ENCODE measurements at regions not wholly inside any gene's neighbourhood (a gene's known extent, or its start where the extent isn't known, plus 50 kb on each side); places are given as distances from the start of the nearest gene placed in this dataset.

DNA sequence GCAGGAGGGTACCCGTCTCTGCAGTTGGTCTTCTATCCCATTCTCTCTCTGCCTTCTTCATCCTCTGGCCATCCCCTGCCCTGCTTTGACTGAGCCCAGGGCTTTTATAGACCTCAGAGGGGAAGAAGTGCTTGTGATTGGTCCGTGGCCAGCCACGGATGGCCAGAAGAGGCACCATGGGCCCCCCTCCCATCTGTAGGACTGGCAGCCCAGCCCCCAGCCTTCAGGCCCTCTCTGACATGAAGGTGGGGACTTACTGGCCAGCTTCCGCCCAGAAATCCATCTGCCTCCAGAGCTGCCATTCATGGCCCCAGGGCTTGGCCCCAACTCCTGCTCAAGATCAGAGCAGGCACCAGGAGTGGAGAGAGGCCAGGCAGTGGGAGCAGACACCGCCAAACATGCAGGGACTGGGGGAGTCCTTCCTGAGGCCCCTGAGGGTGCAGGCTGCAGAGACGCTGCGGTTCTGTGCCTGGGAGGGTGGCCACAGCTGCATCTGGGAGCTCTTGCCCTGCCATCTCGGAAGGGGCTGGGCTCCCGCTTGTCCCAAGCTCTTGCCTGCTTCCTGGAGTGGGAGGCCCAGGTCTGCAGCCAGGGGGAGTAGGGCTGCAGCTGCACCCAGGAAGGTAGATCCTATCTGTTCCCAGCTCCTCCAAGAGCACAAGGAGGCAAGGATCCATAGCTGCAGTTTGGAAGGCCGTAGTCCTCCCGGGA lies 698.6 kb upstream of the B3GALT2 start:
- TF ChIP-seq EZH2 (IDR thresholded peaks at IDR 0.05; ENCODE audit: low read depth), result no peak
- TF ChIP-seq, protein P1, sequence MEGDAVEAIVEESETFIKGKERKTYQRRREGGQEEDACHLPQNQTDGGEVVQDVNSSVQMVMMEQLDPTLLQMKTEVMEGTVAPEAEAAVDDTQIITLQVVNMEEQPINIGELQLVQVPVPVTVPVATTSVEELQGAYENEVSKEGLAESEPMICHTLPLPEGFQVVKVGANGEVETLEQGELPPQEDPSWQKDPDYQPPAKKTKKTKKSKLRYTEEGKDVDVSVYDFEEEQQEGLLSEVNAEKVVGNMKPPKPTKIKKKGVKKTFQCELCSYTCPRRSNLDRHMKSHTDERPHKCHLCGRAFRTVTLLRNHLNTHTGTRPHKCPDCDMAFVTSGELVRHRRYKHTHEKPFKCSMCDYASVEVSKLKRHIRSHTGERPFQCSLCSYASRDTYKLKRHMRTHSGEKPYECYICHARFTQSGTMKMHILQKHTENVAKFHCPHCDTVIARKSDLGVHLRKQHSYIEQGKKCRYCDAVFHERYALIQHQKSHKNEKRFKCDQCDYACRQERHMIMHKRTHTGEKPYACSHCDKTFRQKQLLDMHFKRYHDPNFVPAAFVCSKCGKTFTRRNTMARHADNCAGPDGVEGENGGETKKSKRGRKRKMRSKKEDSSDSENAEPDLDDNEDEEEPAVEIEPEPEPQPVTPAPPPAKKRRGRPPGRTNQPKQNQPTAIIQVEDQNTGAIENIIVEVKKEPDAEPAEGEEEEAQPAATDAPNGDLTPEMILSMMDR (conservative IDR thresholded peaks at IDR 0.05), result no peak

All from PC-9 (cell line).